ENCODE measurements at regions not wholly inside any gene's neighbourhood (a gene's known extent, or its start where the extent isn't known, plus 50 kb on each side); places are given as distances from the start of the nearest gene placed in this dataset.

- BruUV-seq (replicated peaks) = no TSS peak
- no peaks in the 10 kb centered on the region for H3K4me1 ChIP-seq (ENCODE audit: insufficient read depth, low read length, poor library complexity, severe bottlenecking)
- TF ChIP-seq CTCF (conservative IDR thresholded peaks at IDR 0.05; ENCODE audit: low read depth, low read length) = no peak
- TF ChIP-seq EZH2 (IDR thresholded peaks at IDR 0.05; ENCODE audit: borderline replicate concordance, low read depth, low read length, poor library complexity, severe bottlenecking) = no peak
- H3K36me3 ChIP-seq (ENCODE audit: insufficient read depth, low read length, poor library complexity, severe bottlenecking) = no peaks in the 10 kb centered on the region
- POLR2A ChIA-PET (ENCODE audit: low non-redundant PET) = no interaction called here
- H3K4me3 ChIP-seq (ENCODE audit: low read depth, low read length, poor library complexity, severe bottlenecking) = no peak overlapping the region
- CTCF ChIA-PET = no interaction called here
- H3K27ac ChIP-seq (ENCODE audit: low read depth, low read length, poor library complexity, severe bottlenecking) = no peak overlapping the region
- no peak for DNase-seq (ENCODE audit: low spot score)
- no peaks in the 10 kb centered on the region for H3K27me3 ChIP-seq (replicated peaks; ENCODE audit: insufficient read depth, low read depth, low read length, poor library complexity)
- intact Hi-C loops (cut with micrococcal nuclease; ENCODE audit: unreplicated experiment) = no loop called here
- H3K9me3 ChIP-seq (ENCODE audit: low read depth, low read length, poor library complexity, severe bottlenecking) = no peaks in the 10 kb centered on the region
Measured at GRCh38 chr2:142332196-142332595, 201.4 kb upstream of the LRP1B start.

DNA sequence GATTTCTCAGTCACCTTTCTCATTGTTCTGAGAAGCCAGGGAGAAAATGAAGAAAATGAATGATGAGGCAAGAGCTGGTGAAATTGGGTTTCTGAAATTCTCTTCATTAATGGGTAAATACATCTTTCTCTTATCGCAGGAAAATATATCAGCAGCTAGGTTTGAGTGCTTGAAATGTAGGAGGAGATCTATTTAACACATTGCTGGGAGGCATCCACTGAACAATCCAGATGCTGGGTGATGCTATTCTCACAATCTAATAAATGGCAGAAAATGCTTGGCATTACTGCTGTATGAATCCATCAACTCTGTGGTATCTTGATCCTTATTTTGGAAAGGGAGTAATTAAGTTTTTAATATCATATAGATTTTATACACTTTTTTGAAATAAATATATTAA lies 199.6 kb upstream of the LRP1B start:
- no peaks in the 10 kb centered on the region for H3K4me1 ChIP-seq (ENCODE audit: insufficient read depth, low read length, poor library complexity, severe bottlenecking)
- no peaks in the 10 kb centered on the region for H3K9me3 ChIP-seq (ENCODE audit: low read depth, low read length, poor library complexity, severe bottlenecking)
- DNase-seq (ENCODE audit: low spot score) = no peak
- no peaks in the 10 kb centered on the region for H3K27me3 ChIP-seq (replicated peaks; ENCODE audit: insufficient read depth, low read depth, low read length, poor library complexity)
- H3K27ac ChIP-seq (ENCODE audit: low read depth, low read length, poor library complexity, severe bottlenecking) = no peak overlapping the region
- BruUV-seq (replicated peaks) = no TSS peak
- no peak overlapping the region for H3K4me3 ChIP-seq (ENCODE audit: low read depth, low read length, poor library complexity, severe bottlenecking)
- POLR2A ChIA-PET (ENCODE audit: low non-redundant PET) = no interaction called here
- intact Hi-C loops (cut with micrococcal nuclease; ENCODE audit: unreplicated experiment) = no loop called here
- CTCF ChIA-PET = no interaction called here
- H3K36me3 ChIP-seq (ENCODE audit: insufficient read depth, low read length, poor library complexity, severe bottlenecking) = no peaks in the 10 kb centered on the region
- no peak for TF ChIP-seq CTCF (conservative IDR thresholded peaks at IDR 0.05; ENCODE audit: low read depth, low read length)
- TF ChIP-seq EZH2 (IDR thresholded peaks at IDR 0.05; ENCODE audit: borderline replicate concordance, low read depth, low read length, poor library complexity, severe bottlenecking) = no peak

DNA sequence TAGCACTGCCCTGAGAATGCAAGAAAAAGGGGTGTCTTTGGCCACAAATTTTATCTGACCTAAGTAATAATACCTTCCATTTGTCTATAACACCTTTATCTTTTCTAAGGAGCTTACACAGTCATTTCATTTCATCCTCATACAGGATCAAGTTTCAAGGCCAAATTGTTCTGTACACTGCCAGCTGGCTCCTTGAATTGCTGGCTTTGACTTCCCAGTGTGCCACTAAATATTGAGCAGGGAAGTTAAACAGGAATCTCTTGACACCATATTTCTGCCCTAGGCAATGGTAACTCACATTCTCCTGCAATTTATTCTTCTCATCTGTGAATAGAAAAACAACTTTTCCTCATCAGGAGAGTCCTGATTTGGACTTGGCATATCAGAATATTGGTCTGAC lies 195.1 kb upstream of the LRP1B start:
- Histone ChIP-seq H3K4me3 (ENCODE audit: low read depth, low read length, poor library complexity, severe bottlenecking) (no peak overlapping the region), H3K4me1 (ENCODE audit: insufficient read depth, low read length, poor library complexity, severe bottlenecking) (no peaks in the 10 kb centered on the region), H3K36me3 (ENCODE audit: insufficient read depth, low read length, poor library complexity, severe bottlenecking) (no peaks in the 10 kb centered on the region), H3K9me3 (ENCODE audit: low read depth, low read length, poor library complexity, severe bottlenecking) (no peaks in the 10 kb centered on the region), H3K27ac (ENCODE audit: low read depth, low read length, poor library complexity, severe bottlenecking) (no peak overlapping the region), H3K27me3 (replicated peaks; ENCODE audit: insufficient read depth, low read depth, low read length, poor library complexity) (no peaks in the 10 kb centered on the region)
- ChIA-PET CTCF (no interaction called here), POLR2A (ENCODE audit: low non-redundant PET) (no interaction called here)
- intact Hi-C loops (cut with micrococcal nuclease; ENCODE audit: unreplicated experiment) = no loop called here
- DNase-seq (ENCODE audit: low spot score) = no peak
- TF ChIP-seq EZH2 (IDR thresholded peaks at IDR 0.05; ENCODE audit: borderline replicate concordance, low read depth, low read length, poor library complexity, severe bottlenecking) = no peak
- TF ChIP-seq CTCF (conservative IDR thresholded peaks at IDR 0.05; ENCODE audit: low read depth, low read length) = no peak
- no TSS peak for BruUV-seq (replicated peaks)
